Glutamatergic neuron (in vitro differentiated cells): ENCODE measurements at regions not wholly inside any gene's neighbourhood (a gene's known extent, or its start where the extent isn't known, plus 50 kb on each side); places are given as distances from the start of the nearest gene placed in this dataset.

ENCODE experiments used
- DNase-seq: peaks from one replicate; pipeline ENCODE4 v3.0.0; 2022
- H3K27ac Mint-ChIP-seq: one replicate; pipeline ENCODE4 v1.8.0; 2020; ENCODE audit warnings: mild to moderate bottlenecking, mixed read lengths, inconsistent platforms; ENCODE audit not compliant: unreplicated experiment
- H3K27me3 Mint-ChIP-seq: one replicate; pipeline ENCODE4 v1.8.0; 2020; ENCODE audit warnings: mild to moderate bottlenecking, moderate library complexity, mixed read lengths, inconsistent platforms; ENCODE audit not compliant: unreplicated experiment
- H3K36me3 Mint-ChIP-seq: one replicate; pipeline ENCODE4 v1.8.0; 2020; ENCODE audit warnings: mild to moderate bottlenecking, mixed read lengths, inconsistent platforms; ENCODE audit not compliant: unreplicated experiment
- H3K4me1 Mint-ChIP-seq: one replicate; pipeline ENCODE4 v1.8.0; 2020; ENCODE audit warnings: mild to moderate bottlenecking, low read depth, mixed read lengths, inconsistent platforms; ENCODE audit not compliant: unreplicated experiment
- H3K4me3 Mint-ChIP-seq: one replicate; pipeline ENCODE4 v1.8.0; 2020; ENCODE audit warnings: mild to moderate bottlenecking, mixed read lengths, inconsistent platforms; ENCODE audit not compliant: unreplicated experiment
- H3K9me3 Mint-ChIP-seq: one replicate; pipeline ENCODE4 v1.8.0; 2020; ENCODE audit warnings: mild to moderate bottlenecking, moderate library complexity, mixed read lengths, inconsistent platforms; ENCODE audit not compliant: unreplicated experiment
- TF ChIP-seq, protein P1 (sequence below): fragments of 200-600 bp; sonication (generic); IDR thresholded peaks from one replicate; pipeline ENCODE4 v1.5.0; 2021; ENCODE audit not compliant: partially characterized antibody, unreplicated experiment

DNA sequence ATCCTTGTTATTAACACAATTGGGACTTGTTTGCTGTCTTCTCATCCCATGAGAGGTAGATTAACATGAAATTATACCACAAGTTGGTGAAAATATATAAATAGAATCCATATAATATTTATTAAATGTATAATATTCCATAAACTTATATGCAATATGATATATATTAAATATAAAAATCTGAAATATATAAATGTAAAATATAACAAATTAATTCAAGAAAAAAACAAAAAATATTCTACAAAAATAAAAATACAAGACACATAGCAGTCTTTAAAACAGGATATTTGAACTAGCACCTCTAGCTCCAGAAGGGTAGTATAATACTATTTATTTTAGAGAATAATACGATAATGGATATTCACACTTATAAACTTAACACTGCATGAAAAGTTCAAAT, 603.3 kb upstream of the FLRT2 start:
- Mint-ChIP-seq H3K4me3 (no peak overlapping the region), H3K4me1 (peaks cover 22% of the 10 kb centered on the region)
- no peak for DNase-seq

DNA sequence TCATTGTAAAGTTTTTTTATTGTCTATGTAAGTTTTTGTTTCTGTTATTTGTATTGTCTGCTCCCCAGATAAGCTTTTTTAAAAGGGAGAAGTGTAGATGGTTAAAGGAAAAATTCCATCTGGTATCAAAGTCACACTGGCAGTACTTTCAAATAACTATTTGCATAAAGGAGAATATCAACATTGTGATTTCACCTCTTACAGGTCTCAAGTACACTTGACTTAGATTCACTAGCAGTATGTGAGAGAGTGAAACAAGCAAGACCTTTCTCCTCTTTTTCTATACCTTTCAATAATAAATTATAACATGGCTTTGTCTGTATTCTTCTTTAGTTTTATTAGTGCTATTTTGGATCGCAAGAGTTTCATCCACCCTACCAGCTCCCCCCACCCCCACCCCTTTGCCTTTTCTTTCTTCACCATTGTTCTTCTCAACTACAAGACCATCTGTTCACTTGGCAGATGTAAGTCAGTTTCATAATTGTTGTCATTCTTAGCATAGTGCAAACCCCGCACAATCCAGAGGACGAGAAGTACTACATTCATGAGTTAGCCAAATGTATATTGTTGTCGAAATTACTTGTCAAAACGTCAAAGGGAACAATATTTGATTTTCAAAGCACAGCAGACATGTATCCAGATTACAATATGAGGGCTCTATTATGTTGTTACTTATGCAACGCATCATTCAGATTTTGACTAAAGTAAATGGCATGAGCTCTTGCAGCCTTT, 602.7 kb upstream of the FLRT2 start:
- no peaks in the 10 kb centered on the region for H3K36me3 Mint-ChIP-seq
- H3K4me1 Mint-ChIP-seq = peaks cover 22% of the 10 kb centered on the region
- DNase-seq = no peak
- TF ChIP-seq, protein P1, sequence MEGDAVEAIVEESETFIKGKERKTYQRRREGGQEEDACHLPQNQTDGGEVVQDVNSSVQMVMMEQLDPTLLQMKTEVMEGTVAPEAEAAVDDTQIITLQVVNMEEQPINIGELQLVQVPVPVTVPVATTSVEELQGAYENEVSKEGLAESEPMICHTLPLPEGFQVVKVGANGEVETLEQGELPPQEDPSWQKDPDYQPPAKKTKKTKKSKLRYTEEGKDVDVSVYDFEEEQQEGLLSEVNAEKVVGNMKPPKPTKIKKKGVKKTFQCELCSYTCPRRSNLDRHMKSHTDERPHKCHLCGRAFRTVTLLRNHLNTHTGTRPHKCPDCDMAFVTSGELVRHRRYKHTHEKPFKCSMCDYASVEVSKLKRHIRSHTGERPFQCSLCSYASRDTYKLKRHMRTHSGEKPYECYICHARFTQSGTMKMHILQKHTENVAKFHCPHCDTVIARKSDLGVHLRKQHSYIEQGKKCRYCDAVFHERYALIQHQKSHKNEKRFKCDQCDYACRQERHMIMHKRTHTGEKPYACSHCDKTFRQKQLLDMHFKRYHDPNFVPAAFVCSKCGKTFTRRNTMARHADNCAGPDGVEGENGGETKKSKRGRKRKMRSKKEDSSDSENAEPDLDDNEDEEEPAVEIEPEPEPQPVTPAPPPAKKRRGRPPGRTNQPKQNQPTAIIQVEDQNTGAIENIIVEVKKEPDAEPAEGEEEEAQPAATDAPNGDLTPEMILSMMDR = no peak
- H3K27ac Mint-ChIP-seq = peak overlapping the region; percentile 97
- peak overlapping the region; percentile 21 for H3K4me3 Mint-ChIP-seq
- peaks cover 7% of the 10 kb centered on the region for H3K9me3 Mint-ChIP-seq
- peaks cover 4% of the 10 kb centered on the region for H3K27me3 Mint-ChIP-seq

More for the DNA sequence above, 603.3 kb upstream of the FLRT2 start:
- H3K36me3 Mint-ChIP-seq = no peaks in the 10 kb centered on the region
- peaks cover 4% of the 10 kb centered on the region for H3K9me3 Mint-ChIP-seq
- H3K27me3 Mint-ChIP-seq = peaks cover 4% of the 10 kb centered on the region
- TF ChIP-seq, protein P1 = no peak
- H3K27ac Mint-ChIP-seq = no peak overlapping the region

DNA sequence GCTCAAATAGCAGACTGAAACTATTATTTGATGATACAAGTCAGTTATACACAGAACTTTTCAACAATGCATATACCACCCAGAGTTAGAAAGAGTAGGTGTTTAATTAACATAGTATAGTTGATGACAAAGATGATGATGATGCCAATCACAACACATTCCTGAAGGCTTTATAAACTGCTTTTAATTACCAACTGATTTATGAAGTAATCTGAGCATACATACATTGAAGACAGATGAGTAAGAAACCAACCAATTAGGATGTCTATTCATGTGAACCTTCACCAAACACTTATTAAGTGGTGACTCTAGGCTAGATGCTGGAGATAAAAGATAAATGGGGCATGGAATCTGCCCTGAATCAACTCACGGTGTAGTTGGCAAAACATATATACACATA, 600.9 kb upstream of the FLRT2 start:
- no peak overlapping the region for H3K27ac Mint-ChIP-seq
- peaks cover 7% of the 10 kb centered on the region for H3K9me3 Mint-ChIP-seq
- H3K36me3 Mint-ChIP-seq = no peaks in the 10 kb centered on the region
- no peak overlapping the region for H3K4me3 Mint-ChIP-seq
- peaks cover 22% of the 10 kb centered on the region for H3K4me1 Mint-ChIP-seq
- TF ChIP-seq, protein P1 = no peak
- DNase-seq = no peak
- peaks cover 4% of the 10 kb centered on the region for H3K27me3 Mint-ChIP-seq

DNA sequence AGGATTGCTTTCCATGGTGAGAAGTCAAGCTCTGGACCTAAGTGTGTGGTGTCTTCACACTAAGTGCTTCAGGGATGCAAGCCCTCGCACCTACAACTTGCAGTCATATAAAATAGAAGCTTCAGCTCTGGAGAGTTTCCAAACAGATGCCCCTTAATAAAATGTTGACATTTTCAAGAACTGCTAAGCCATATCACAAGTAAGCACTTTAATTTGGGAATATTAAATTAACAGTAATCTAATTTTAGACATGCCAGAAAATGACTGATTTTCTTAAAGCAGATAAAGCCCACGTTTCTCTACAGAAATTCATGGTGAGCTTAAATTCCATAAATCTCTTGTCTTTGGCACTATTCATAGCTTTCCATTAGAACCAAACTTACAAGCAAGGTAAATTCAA, 600.1 kb upstream of the FLRT2 start:
- no peak overlapping the region for H3K27ac Mint-ChIP-seq
- no peaks in the 10 kb centered on the region for H3K36me3 Mint-ChIP-seq
- peaks cover 22% of the 10 kb centered on the region for H3K4me1 Mint-ChIP-seq
- peaks cover 7% of the 10 kb centered on the region for H3K9me3 Mint-ChIP-seq
- no peak for DNase-seq
- TF ChIP-seq, protein P1 = no peak
- H3K27me3 Mint-ChIP-seq = peaks cover 4% of the 10 kb centered on the region
- H3K4me3 Mint-ChIP-seq = no peak overlapping the region

DNA sequence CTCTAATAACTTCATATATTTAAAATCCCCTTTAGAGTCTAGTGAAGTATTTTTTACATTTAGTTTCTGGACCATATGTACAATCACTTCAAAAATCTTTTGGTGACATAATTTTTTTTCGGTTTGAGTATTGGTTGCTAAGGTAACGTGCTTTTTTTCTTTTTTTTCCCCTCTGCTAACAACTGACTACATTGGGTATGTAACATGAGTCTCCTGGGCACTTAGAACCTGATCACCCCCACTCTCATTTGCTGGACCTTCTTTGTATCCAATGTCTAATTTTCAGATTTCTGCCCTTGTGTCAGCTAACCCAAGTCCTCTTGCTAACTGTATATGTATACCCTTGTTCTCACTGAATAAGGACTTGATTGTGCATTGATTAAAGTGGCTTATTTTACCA, 592.9 kb upstream of the FLRT2 start:
- Mint-ChIP-seq H3K4me3 (no peak overlapping the region), H3K27me3 (no peaks in the 10 kb centered on the region), H3K4me1 (peaks cover 5% of the 10 kb centered on the region), H3K36me3 (no peaks in the 10 kb centered on the region), H3K9me3 (peaks cover 5% of the 10 kb centered on the region), H3K27ac (no peak overlapping the region)
- DNase-seq = no peak
- TF ChIP-seq, protein P1 = no peak
